Adrenal gland (tissue), 9 donors: ENCODE measurements at regions not wholly inside any gene's neighbourhood (a gene's known extent, or its start where the extent isn't known, plus 50 kb on each side); places are given as distances from the start of the nearest gene placed in this dataset.
A peak's percentile ranks its signal among the peaks of the same experiment; 100 is the strongest.
"Not testable (repeated sequence)": the region's sequence is repeated elsewhere in the genome, so short reads cannot be mapped to it uniquely, and the experiment has no call there.

Experiments
- DNase-seq, 7 donors: peaks; one replicate each; pipeline ENCODE4 v3.0.0-alpha.2; 2019 to 2020
- H3K27ac ChIP-seq, 5 donors: fragments of 200-600 bp; sonication (generic) in 4 of 5; 1 replicate in 3 of 5; 2 replicates in 2 of 5; pipeline versions ENCODE4 v1.5.1 to v1.8.0; 2016 to 2020; ENCODE audit warnings: mild to moderate bottlenecking in 1 of 5
- H3K27me3 ChIP-seq: fragments of 200-600 bp; 2 replicates; pipeline ENCODE4 v1.8.0; 2021
- H3K36me3 ChIP-seq, 2 donors: fragments of 200-600 bp; replicated peaks in 1 of 2; 1 replicate in 1 of 2; 2 replicates in 1 of 2; pipeline versions ENCODE4 v1.5.1 to v1.8.0; 2018 to 2022
- H3K4me1 ChIP-seq, 2 donors: fragments of 200-600 bp; replicated peaks in 1 of 2; 1 replicate in 1 of 2; 2 replicates in 1 of 2; pipeline versions ENCODE4 v1.5.1 to v1.8.0; 2018 to 2021
- H3K4me3 ChIP-seq, 4 donors: fragments of 200-600 bp; sonication (generic) in 3 of 4; one replicate each; pipeline ENCODE4 v1.5.1; 2016 to 2018
- H3K9me3 ChIP-seq, 3 donors: fragments of 200-600 bp; sonication (generic) in 1 of 3; replicated peaks in 1 of 3; 1 replicate in 2 of 3; 2 replicates in 1 of 3; pipeline versions ENCODE4 v1.5.1 to v1.8.0; 2016 to 2021
- CTCF ChIP-seq, 6 experiments: fragments of 450-650 bp in 4 of 6; fragments of 200-600 bp in 2 of 6; sonication (generic) in 1 of 6; IDR thresholded peaks; 1 replicate in 5 of 6; 2 replicates in 1 of 6; pipeline versions ENCODE4 v1.5.1 to v1.8.0; 2016 to 2021; ENCODE audit warnings: antibody characterized with exemption in 6 of 6, mild to moderate bottlenecking in 2 of 6, moderate library complexity in 1 of 6
- POLR2A ChIP-seq, 2 donors: fragments of 450-650 bp; IDR thresholded peaks; one replicate each; pipeline ENCODE4 v1.6.1; 2017; ENCODE audit warnings: antibody characterized with exemption in 2 of 2, mild to moderate bottlenecking in 2 of 2, moderate library complexity in 1 of 2
- WGBS, 4 donors: extraction: QIAGEN DNeasy Blood & Tissue Kit in 2 of 4; methylation state at CpG; one replicate each; pipeline versions ENCODE4 v1.1.5 to v1.1.7; 2013 to 2017; 5-methylcytosine and 5-hydroxymethylcytosine counted together
- intact Hi-C, 2 donors: fragments of 100-400 bp; cut with DNase I; formaldehyde crosslinking; loops; one replicate each; pipeline versions ENCODE4 v1.14.1 to v1.15.0; 2022 to 2023
- donor health status: healthy with polysubstance abuse.
- donor health status: Bipolar disorder and iron deficiency.
- donor health status: DM: yes; HTN: yes; CAD: no.
- donor health status: DM: no; HTN: no; CAD: no.
- donor health status: DM: no; HTN: no; CAD: no.

GRCh38 chr9:78439190-78439865, 142.4 kb downstream of the PSAT1 start:
- TF ChIP-seq POLR2A (IDR thresholded peaks at IDR 0.05) (no peak), CTCF (IDR thresholded peaks at IDR 0.05) (peak; percentile 67 to 91 (median 84))
- intact Hi-C loops: no loop called here
- DNase-seq: peak; percentile 73 to 96 (median 87)
- 5 to 8% (median 6%) methylated on average over 22 to 23 of the region's 23 CpGs for WGBS, 4 donors
- H3K4me3 ChIP-seq: no peak overlapping the region
- H3K27me3 ChIP-seq: no peaks in the 10 kb centered on the region
- peaks cover 0 to 9% of the 10 kb centered on the region in 2 donors for H3K4me1 ChIP-seq
- H3K27ac ChIP-seq: no peak overlapping the region
- no peaks in the 10 kb centered on the region for H3K9me3 ChIP-seq
- no peaks in the 10 kb centered on the region for H3K36me3 ChIP-seq

GRCh38 chr9:78439866-78440830, 143.2 kb downstream of the PSAT1 start:
- WGBS, 4 donors: 70 to 80% (median 76%) methylated on average over 10 of the region's 10 CpGs
- intact Hi-C loops: no loop called here

GRCh38 chr9:78441396-78441795, 144.5 kb downstream of the PSAT1 start:
- 81 to 91% (median 88%) methylated on average over 2 of the region's 2 CpGs for WGBS, 4 donors
- no peak overlapping the region for H3K4me3 ChIP-seq
- H3K36me3 ChIP-seq: no peaks in the 10 kb centered on the region
- no peak overlapping the region for H3K27ac ChIP-seq
- no peaks in the 10 kb centered on the region for H3K27me3 ChIP-seq
- no peak for DNase-seq
- peaks cover 0 to 9% of the 10 kb centered on the region in 2 donors for H3K4me1 ChIP-seq
- intact Hi-C loops: no loop called here
- TF ChIP-seq CTCF (IDR thresholded peaks at IDR 0.05) (no peak), POLR2A (IDR thresholded peaks at IDR 0.05) (no peak)
- no peaks in the 10 kb centered on the region for H3K9me3 ChIP-seq

More at GRCh38 chr9:78439866-78440830, 143.2 kb downstream of the PSAT1 start:
- DNase-seq: no peak
- Histone ChIP-seq H3K4me3 (no peak overlapping the region), H3K36me3 (no peaks in the 10 kb centered on the region), H3K4me1 (peaks cover 0 to 9% of the 10 kb centered on the region in 2 donors), H3K27ac (no peak overlapping the region), H3K9me3 (no peaks in the 10 kb centered on the region), H3K27me3 (no peaks in the 10 kb centered on the region)
- no peak for TF ChIP-seq POLR2A (IDR thresholded peaks at IDR 0.05)
- TF ChIP-seq CTCF (IDR thresholded peaks at IDR 0.05): no peak

GRCh38 chr9:78441822-78442431, 145.0 kb downstream of the PSAT1 start:
- Histone ChIP-seq H3K36me3 (no peaks in the 10 kb centered on the region), H3K4me1 (peaks cover 0 to 9% of the 10 kb centered on the region in 2 donors), H3K9me3 (no peaks in the 10 kb centered on the region), H3K27ac (no peak overlapping the region), H3K4me3 (no peak overlapping the region), H3K27me3 (no peaks in the 10 kb centered on the region)
- intact Hi-C loops: no loop called here
- 87 to 95% (median 94%) methylated on average over 22 to 46 of the region's 46 CpGs for WGBS, 4 donors
- TF ChIP-seq CTCF (IDR thresholded peaks at IDR 0.05): no peak
- no peak for TF ChIP-seq POLR2A (IDR thresholded peaks at IDR 0.05)
- no peak for DNase-seq

- DNase-seq, H3K4me3 ChIP-seq, intact Hi-C loops, H3K9me3 ChIP-seq, H3K4me1 ChIP-seq, H3K36me3 ChIP-seq, H3K27ac ChIP-seq, H3K27me3 ChIP-seq: not testable (repeated sequence)
- WGBS, 4 donors: 73 to 76% (median 75%) methylated on average over 7 of the region's 7 CpGs
Observed at GRCh38 chr9:78442577-78442976, 145.7 kb downstream of the PSAT1 start.
